ENCODE measurements at regions not wholly inside any gene's neighbourhood (a gene's known extent, or its start where the extent isn't known, plus 50 kb on each side); places are given as distances from the start of the nearest gene placed in this dataset.

- TF ChIP-seq TSHZ2 (CRISPR knock-in tag; IDR thresholded peaks at IDR 0.05) = no peak
- TF ChIP-seq OSR1 (CRISPR knock-in tag; IDR thresholded peaks at IDR 0.05) = no peak
- no peak for TF ChIP-seq ZNF565 (CRISPR knock-in tag; conservative IDR thresholded peaks at IDR 0.05; ENCODE audit: low read depth)
- TF ChIP-seq RARB (CRISPR knock-in tag; IDR thresholded peaks at IDR 0.05) = no peak
- TF ChIP-seq PATZ1 (CRISPR knock-in tag; IDR thresholded peaks at IDR 0.05; ENCODE audit: borderline replicate concordance) = no peak
Measured at GRCh38 chr12:115132145-115132544, 448.2 kb upstream of the TBX3 start.
